RWPE1 (cell line): ENCODE measurements at regions not wholly inside any gene's neighbourhood (a gene's known extent, or its start where the extent isn't known, plus 50 kb on each side); places are given as distances from the start of the nearest gene placed in this dataset.
"Not testable (repeated sequence)": the region's sequence is repeated elsewhere in the genome, so short reads cannot be mapped to it uniquely, and the experiment has no call there.

ENCODE experiments used
- CTCF ChIA-PET: fragments of 350-600 bp; sonication (Branson Sonifier 250); formaldehyde crosslinking; extraction: SDS; loops from one replicate; lab custom pipeline; 2021; lab: Yijun Ruan, JAX
- POLR2A ChIA-PET: fragments of 400-600 bp; formaldehyde crosslinking; extraction: SDS; loops from one replicate; lab custom pipeline; 2020; ENCODE audit warnings: antibody characterized with exemption; ENCODE audit not compliant: low non-redundant PET; lab: Yijun Ruan, JAX
- DNase-seq: peaks from one replicate; pipeline ENCODE4 v3.0.0; 2012; ENCODE audit warnings: low spot score
- H3K27ac ChIP-seq: fragments of 450-650 bp; 2 replicates; pipeline ENCODE4 v1.5.1; 2017
- TF ChIP-seq, protein P1 (sequence below): fragments of 450-650 bp; conservative IDR thresholded peaks from 2 replicates; pipeline ENCODE4 v1.5.1; 2017; ENCODE audit warnings: low read depth, mild to moderate bottlenecking

DNA sequence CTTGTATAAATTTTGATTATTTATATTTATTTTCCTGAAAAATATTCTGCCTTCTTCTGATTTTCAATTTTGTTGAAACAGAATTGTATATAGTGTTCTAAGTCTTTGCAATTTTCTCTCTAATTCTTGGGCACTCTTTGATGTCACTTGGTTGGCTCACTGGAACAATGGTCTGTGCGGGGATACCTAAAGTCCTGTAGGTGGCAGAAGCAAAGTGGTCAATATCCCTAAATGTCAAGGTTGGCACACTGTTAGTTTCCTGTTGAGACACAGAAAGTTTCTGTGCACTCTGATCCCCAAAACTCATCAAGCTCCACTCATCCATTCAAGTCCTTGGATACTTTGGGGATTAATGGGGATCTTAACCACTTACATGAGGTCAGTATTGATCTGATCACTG is 480.8 kb upstream of the CCNG1 start:
- CTCF ChIA-PET: no interaction called here

DNA sequence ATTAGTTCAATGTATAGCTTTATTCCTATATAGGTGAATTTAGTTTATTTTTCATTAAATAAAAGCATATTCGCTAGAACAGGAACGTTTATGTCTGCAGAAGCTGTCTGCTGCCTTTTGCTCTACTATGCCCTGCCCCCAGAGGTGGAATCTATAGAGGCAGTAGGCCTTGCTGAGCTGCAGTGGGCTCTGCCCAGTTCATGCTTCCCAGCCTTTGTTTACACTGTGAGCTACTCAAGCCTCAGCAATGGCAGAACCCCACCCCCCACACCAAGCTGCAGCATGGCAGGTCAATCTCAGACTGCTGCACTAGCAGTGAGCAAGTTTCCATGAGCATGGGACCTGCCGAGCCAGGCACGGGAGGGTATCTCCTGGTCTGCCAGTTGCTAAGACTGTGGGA is 473.3 kb upstream of the CCNG1 start:
- POLR2A ChIA-PET, H3K27ac ChIP-seq, DNase-seq, CTCF ChIA-PET: not testable (repeated sequence)

More for the DNA sequence above, 480.8 kb upstream of the CCNG1 start:
- TF ChIP-seq, protein P1, sequence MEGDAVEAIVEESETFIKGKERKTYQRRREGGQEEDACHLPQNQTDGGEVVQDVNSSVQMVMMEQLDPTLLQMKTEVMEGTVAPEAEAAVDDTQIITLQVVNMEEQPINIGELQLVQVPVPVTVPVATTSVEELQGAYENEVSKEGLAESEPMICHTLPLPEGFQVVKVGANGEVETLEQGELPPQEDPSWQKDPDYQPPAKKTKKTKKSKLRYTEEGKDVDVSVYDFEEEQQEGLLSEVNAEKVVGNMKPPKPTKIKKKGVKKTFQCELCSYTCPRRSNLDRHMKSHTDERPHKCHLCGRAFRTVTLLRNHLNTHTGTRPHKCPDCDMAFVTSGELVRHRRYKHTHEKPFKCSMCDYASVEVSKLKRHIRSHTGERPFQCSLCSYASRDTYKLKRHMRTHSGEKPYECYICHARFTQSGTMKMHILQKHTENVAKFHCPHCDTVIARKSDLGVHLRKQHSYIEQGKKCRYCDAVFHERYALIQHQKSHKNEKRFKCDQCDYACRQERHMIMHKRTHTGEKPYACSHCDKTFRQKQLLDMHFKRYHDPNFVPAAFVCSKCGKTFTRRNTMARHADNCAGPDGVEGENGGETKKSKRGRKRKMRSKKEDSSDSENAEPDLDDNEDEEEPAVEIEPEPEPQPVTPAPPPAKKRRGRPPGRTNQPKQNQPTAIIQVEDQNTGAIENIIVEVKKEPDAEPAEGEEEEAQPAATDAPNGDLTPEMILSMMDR: no peak
- POLR2A ChIA-PET: no interaction called here
- no peak for DNase-seq
- no peak overlapping the region for H3K27ac ChIP-seq

DNA sequence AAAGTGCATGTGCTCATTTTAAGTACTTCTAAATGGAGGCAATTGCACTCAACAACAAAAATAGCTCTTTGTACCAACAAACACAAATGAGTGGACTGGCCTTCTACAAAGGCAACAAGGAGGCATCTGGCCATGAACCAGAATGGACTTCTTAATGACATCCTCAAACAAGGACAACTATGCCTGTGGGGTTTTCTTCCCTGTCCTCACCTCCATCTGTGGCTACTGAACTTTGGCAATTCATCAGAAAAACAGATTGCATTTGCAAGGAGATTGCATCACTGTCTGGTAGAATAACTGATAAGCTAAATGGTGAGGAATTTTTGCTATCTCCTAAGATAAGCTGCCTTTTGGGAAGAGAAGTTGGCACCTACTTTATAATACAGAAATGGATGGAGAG is 447.3 kb upstream of the CCNG1 start:
- CTCF ChIA-PET: no interaction called here
- H3K27ac ChIP-seq: no peak overlapping the region
- TF ChIP-seq, protein P1: no peak
- POLR2A ChIA-PET: no interaction called here
- no peak for DNase-seq

GRCh38 chr5:162990856-162991497 is 446.4 kb upstream of the CCNG1 start:
- ChIA-PET POLR2A (no interaction called here), CTCF (no interaction called here)
- TF ChIP-seq, protein P1: no peak
- DNase-seq: no peak
- H3K27ac ChIP-seq: no peak overlapping the region

GRCh38 chr5:162995568-162995967 is 441.8 kb upstream of the CCNG1 start:
- no peak for DNase-seq
- CTCF ChIA-PET: no interaction called here
- POLR2A ChIA-PET: no interaction called here
- TF ChIP-seq, protein P1: no peak
- H3K27ac ChIP-seq: no peak overlapping the region

DNA sequence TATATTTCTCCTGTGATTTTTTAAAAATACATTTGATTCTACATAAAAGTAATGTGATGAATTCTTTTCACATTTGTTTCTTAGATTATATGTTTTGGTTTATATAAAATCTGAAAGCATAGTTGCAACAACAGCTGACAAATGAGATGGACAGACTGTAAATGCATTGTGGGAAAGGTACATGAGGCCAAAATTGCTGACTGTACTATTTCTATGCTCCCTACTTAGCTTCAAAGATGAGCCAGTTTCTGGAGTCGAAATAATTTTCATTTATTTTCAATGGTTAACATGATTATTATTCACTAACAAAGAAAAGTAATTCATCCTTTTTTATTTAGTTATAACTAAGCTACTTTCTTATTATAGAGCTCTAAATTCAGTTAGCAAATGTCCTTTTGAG is 441.3 kb upstream of the CCNG1 start:
- H3K27ac ChIP-seq: no peak overlapping the region
- ChIA-PET CTCF (interaction anchor here (0.6 kb wide), 2 partner anchors 138 to 337 kb away, joined by 3 read pairs; no protein-coding TSS in a partner anchor), POLR2A (no interaction called here)
- TF ChIP-seq, protein P1: no peak
- no peak for DNase-seq

DNA sequence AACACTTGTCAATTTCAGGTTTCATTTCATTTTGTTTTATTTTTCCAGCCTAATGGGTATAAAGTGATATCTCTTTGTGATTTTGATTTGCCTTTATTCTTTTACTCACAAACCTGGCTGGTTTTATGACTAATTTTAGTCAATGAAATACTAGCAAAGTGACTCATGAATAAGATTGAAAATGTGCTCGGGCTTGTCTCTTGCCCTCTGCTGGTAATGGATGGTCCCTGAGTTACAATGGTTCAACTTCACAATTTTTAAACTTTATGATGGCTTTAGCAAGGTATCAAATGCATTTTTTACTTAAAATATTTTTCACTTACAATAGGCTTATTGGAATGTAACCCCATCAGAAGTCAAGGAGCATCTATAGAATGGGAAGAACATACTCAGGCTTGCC is 431.4 kb upstream of the CCNG1 start:
- POLR2A ChIA-PET: no interaction called here

More for the DNA sequence above, 431.4 kb upstream of the CCNG1 start:
- peak; percentile 7 for DNase-seq
- H3K27ac ChIP-seq: no peak overlapping the region
- CTCF ChIA-PET: no interaction called here
- TF ChIP-seq, protein P1: no peak; the same call in 1 of the 2 replicates
